Frontal cortex (tissue), 3 donors: ENCODE measurements at regions not wholly inside any gene's neighbourhood (a gene's known extent, or its start where the extent isn't known, plus 50 kb on each side); places are given as distances from the start of the nearest gene placed in this dataset.

Source experiments
- DNase-seq, 2 donors: peaks; one replicate each; pipeline ENCODE4 v3.0.0; 2012; ENCODE audit warnings: low spot score in 2 of 2
- FAIRE-seq: peaks from 2 replicates; lab custom pipeline; 2012; peaks lifted over from hg19 to GRCh38; lab: Jason Lieb, UNC
- donor health status: control.
- donor health status: control.
- donor health status: control.

GRCh38 chr19:32230441-32230840 is 115.0 kb upstream of the ZNF507 start:
- FAIRE-seq, result no peak
- DNase-seq, result no peak

DNA sequence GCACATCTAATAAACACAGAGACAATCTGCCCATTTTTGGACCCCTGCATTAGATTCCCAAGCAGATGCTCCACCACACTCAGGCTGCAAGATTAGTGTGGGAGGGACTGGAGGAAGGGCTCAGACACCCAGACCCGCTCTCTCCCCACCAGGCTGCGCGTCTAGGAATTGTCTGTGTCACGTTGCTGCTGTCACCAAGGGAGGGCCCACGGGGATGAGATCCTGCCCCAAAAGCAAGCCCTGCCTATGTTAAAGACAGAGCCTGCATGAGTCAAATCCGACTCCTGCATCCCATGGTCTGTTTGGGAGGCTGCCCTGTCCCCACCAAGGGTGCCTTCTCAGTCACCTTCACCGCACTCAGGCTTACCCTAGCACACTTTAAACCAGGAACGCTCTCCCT is 114.4 kb upstream of the ZNF507 start:
- FAIRE-seq (no peak), DNase-seq (no peak)

- FAIRE-seq (no peak), DNase-seq (no peak)
These were observed 113.7 kb upstream of the ZNF507 start for GRCh38 chr19:32231691-32232090.

DNA sequence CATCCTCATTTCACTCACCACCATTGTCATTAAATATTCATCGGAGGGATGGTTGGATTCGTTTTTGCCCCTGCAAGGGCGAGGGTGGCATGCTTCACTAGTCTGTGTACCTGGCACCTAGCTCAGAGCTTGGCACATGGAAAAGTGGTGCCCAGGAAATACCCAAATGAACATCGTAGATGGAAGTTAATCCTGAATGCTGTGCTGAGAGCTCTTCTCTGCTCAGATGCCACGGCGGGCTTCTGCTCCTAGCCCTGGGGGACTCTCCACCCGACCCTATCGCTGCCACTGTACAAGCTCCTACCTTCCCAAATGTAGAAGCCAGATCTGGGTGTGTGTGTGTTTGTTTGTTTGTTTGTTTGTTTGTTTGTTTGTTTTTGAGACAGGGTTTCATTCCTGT is 113.0 kb upstream of the ZNF507 start:
- no peak for FAIRE-seq
- DNase-seq, result no peak

DNA sequence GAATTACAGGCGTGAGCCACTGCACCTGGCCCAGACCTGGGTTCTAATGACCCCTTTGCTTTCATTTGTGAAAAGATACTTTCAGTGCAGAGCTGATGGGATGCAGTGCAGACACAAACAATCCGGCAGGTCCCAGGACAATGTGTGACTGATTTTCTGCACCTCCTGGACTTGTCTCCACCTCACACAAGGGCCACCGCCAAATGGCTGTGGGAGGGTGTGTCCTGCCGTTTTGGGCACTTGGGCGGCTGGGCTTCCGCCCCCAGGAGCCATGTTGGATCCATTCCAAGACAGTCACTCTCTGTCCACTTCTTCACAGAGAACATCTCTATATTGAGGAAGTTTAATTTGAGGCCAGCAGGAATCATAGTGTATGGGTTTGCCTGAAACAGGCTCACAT is 112.3 kb upstream of the ZNF507 start:
- DNase-seq (no peak), FAIRE-seq (no peak)

DNA sequence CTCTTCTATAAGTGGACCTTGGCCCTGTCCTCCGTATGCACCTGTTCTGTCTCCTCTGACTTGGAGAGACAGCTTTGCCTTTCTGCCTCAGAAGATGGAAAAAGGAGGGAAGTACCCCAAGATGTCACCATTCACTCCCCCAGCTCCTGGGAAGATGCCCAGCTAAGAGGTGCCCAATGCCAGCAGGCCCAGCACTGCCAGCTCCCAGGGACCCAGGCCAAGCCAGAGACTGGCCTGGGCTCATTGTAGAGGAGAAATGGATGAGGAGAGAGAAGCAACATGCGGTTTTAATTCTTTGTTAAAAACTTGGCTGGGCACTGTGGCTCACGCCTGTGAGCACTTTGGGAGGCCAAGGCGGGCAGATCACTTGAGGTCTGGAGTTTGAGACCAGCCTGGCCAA is 111.5 kb upstream of the ZNF507 start:
- FAIRE-seq (no peak), DNase-seq (peak in 1 of 2 donors; percentile 34)

- DNase-seq, result no peak
- FAIRE-seq, result no peak
These were observed 110.7 kb upstream of the ZNF507 start for GRCh38 chr19:32234663-32235217.

DNA sequence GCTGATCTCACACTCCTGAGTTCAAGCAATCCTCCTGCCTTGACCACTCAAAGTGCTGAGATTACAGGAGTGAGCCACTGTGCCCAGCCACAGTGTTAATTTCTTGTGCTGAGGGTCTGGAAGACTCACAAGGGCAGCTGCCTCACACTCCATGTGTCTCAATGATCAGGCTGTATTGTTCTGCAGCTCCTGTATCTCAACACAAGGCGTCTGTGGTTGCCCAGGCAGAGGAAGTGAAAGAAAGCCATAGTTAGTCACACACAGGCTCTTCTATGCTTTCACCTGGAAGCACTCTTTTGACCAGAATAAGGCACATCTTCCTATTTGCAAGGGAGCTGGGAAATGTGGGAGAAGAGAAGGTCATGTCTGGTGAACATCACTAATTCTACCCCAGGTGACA is 107.3 kb upstream of the ZNF507 start:
- DNase-seq, result no peak
- FAIRE-seq, result no peak

GRCh38 chr19:32240316-32240715 is 105.1 kb upstream of the ZNF507 start:
- FAIRE-seq (no peak), DNase-seq (no peak)

DNA sequence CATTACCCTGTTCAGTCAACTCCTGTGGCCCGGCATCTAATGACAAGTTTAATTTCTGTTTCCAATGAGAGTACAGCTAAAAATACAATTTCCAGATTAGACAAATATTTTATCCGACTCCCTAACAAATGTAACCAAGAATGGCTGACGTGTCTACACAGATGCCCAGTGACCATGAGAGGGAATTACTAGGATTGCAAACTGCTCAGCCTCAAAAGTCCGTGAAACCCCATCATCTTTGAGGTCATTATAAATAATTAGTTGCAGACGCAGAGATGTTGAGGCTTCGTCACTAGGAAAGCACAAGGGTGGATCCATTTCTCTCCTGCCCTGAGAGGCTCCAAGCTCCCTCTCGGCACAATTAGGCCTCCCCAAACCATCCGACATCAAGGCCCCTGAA is 104.1 kb upstream of the ZNF507 start:
- no peak for DNase-seq
- no peak for FAIRE-seq

GRCh38 chr19:32241932-32242710 is 103.3 kb upstream of the ZNF507 start:
- DNase-seq, result no peak
- no peak for FAIRE-seq

GRCh38 chr19:32246006-32246405 is 99.4 kb upstream of the ZNF507 start:
- no peak for FAIRE-seq
- no peak for DNase-seq

DNA sequence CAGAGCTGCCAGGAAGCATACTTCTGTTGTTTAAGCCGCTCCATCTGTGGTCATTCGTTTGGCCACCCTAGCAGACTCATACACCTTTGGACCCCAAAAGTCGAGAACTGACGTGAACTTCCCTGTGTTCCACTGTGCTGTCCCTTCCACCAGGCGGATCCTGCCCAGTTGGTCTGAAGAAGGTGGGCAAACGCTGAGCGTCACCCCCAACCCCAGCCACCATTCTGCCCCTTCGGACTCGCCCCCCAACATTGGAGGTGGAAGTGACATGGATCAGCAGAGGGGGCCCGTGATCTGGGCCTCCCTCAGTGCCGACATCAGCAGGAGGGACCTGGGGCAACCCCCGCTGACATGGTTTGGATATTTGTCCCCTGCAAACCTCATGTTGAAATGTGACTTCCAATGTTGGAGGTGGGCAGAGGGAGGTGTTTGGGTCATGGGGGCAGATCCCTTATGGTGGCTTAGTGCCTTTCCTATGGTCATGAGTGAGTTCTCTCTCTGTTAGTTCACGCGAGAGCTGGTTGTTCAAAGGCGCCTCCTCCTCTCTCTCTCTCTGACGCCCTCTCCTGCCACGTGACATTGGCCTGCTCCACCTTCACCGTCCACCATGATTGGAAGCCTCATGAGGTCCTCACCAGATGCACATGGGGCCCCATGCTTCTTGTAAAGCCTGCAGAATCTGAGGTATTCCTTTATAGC is 93.6 kb upstream of the ZNF507 start:
- FAIRE-seq, result no peak
- DNase-seq, result no peak

DNA sequence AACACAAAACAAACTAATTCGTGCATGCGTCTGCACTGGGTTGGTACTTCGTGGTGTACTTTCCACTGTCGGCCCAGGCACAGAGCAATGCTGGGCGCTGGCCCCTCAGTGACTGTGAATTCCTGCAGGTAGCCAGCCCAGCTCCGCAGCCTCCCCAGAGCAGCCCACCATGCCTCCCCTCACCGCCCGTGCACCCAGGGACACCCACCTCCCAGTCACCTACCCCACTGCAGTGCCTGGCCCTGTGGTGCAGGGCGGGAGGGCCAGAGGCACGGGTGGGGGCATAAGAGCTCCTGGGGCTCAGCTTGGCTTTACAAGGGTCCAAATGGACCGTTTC is 93.1 kb upstream of the ZNF507 start:
- no peak for DNase-seq
- FAIRE-seq, result no peak

DNA sequence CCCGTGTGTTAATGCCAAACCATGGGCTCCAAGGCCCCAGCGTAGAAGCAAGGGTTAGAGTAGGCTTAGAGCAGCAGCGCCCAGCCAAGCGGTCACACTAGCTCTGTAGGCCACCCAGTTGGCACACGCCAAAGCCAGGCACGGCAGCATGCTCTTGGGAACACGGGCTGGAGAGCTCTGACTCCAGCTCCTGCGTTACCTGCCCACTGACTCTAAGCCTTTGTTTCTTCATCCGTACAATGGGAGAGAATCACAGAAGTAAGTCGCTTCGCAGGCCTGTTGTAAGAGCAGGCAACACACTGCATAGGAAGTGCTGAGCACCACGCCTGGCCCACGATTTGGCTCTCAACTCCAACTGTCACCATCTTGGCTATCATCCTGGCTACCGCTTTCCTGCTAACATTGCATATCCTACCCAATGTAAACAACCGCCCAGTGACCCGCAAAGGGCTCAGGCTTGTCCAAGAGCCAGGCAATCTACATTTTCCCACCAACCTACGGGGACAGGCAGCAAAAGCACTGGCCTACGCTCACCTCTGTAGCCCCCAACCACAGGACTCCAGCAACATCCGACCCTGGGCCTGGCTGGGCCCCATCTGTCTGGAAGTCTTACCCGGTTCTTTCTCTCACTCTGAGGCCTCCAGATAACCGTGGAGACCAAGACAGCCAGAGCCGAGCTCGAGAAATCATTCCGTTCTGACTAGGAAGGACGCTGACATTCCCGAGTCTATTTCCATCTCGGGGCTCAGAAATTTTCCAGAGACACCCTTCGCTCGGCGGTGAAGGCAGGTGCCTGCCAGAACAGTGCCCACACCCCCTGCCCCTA is 91.5 kb upstream of the ZNF507 start:
- DNase-seq (no peak), FAIRE-seq (no peak)

GRCh38 chr19:32254509-32254890 is 90.9 kb upstream of the ZNF507 start:
- DNase-seq, result no peak
- FAIRE-seq, result no peak

- DNase-seq (no peak), FAIRE-seq (no peak)
These were observed 89.7 kb upstream of the ZNF507 start for GRCh38 chr19:32255536-32256295.

GRCh38 chr19:32256341-32256975 is 89.0 kb upstream of the ZNF507 start:
- DNase-seq (no peak), FAIRE-seq (no peak)

- no peak for FAIRE-seq
These were observed 87.9 kb upstream of the ZNF507 start for GRCh38 chr19:32257326-32258073.

More at GRCh38 chr19:32257326-32258073, 87.9 kb upstream of the ZNF507 start:
- no peak for DNase-seq
